LNCAP (cell line): ENCODE measurements at regions not wholly inside any gene's neighbourhood (a gene's known extent, or its start where the extent isn't known, plus 50 kb on each side); places are given as distances from the start of the nearest gene placed in this dataset.

Experiments
- CTCF ChIP-seq: fragments of 450-650 bp; IDR thresholded peaks from 2 replicates; pipeline ENCODE4 v1.5.1; 2017; ENCODE audit warnings: mild to moderate bottlenecking

GRCh38 chr1:195789321-195789720, 818.9 kb downstream of the KCNT2 start:
- no peak for TF ChIP-seq CTCF

- no peak for TF ChIP-seq CTCF
These were observed 819.5 kb downstream of the KCNT2 start for GRCh38 chr1:195788721-195789120.

GRCh38 chr1:195785830-195786229, 822.4 kb downstream of the KCNT2 start:
- TF ChIP-seq CTCF: no peak

GRCh38 chr1:195773931-195774330, 834.3 kb downstream of the KCNT2 start:
- no peak for TF ChIP-seq CTCF

- no peak for TF ChIP-seq CTCF
These were observed 838.8 kb downstream of the KCNT2 start for GRCh38 chr1:195769461-195769860.

- no peak for TF ChIP-seq CTCF
These were observed 839.3 kb downstream of the KCNT2 start for GRCh38 chr1:195768936-195769335.

- no peak for TF ChIP-seq CTCF
These were observed 839.9 kb downstream of the KCNT2 start for GRCh38 chr1:195768377-195768776.

- no peak for TF ChIP-seq CTCF
These were observed 841.5 kb downstream of the KCNT2 start for GRCh38 chr1:195766709-195767108.
